HUES64 (cell line): ENCODE measurements at regions not wholly inside any gene's neighbourhood (a gene's known extent, or its start where the extent isn't known, plus 50 kb on each side); places are given as distances from the start of the nearest gene placed in this dataset.

ENCODE experiments used
- H3K27ac ChIP-seq: 2 replicates; pipeline ENCODE4 v1.7.0; 2013; ENCODE audit warnings: low read depth, low read length, inconsistent platforms
- H3K27me3 ChIP-seq: 2 replicates; pipeline ENCODE4 v1.6.1; 2013; ENCODE audit warnings: mild to moderate bottlenecking, low read length; ENCODE audit not compliant: insufficient read depth
- H3K36me3 ChIP-seq: 2 replicates; pipeline ENCODE4 v1.6.1; 2013; ENCODE audit warnings: mild to moderate bottlenecking, low read length; ENCODE audit not compliant: insufficient read depth
- H3K4me1 ChIP-seq: 2 replicates; pipeline ENCODE4 v1.6.1; 2013; ENCODE audit warnings: mild to moderate bottlenecking, low read length, moderate library complexity; ENCODE audit not compliant: insufficient read depth
- H3K4me3 ChIP-seq: 2 replicates; pipeline ENCODE4 v1.5.1; 2013; ENCODE audit warnings: mild to moderate bottlenecking, low read length, moderate library complexity
- H3K9ac ChIP-seq: 2 replicates; pipeline ENCODE4 v1.6.1; 2013; ENCODE audit warnings: mild to moderate bottlenecking, low read depth, low read length
- H3K9me3 ChIP-seq: 2 replicates; pipeline ENCODE4 v1.6.1; 2013; ENCODE audit warnings: low read depth, low read length; ENCODE audit not compliant: insufficient read depth
- WGBS: fragments of 150-250, 120-280 bp; methylation state at CpG from one replicate; pipeline ENCODE4 v1.1.7; 2013; ENCODE audit warnings: missing lambda C conversion rate; 5-methylcytosine and 5-hydroxymethylcytosine counted together

GRCh38 chr13:30151388-30151787 lies 156.0 kb downstream of the KATNAL1 start:
- no peaks in the 10 kb centered on the region for H3K9me3 ChIP-seq
- H3K27ac ChIP-seq, result no peak overlapping the region
- 79% methylated on average over 5 of the region's 5 CpGs for WGBS
- no peak overlapping the region for H3K9ac ChIP-seq
- H3K36me3 ChIP-seq, result no peaks in the 10 kb centered on the region
- no peaks in the 10 kb centered on the region for H3K4me1 ChIP-seq
- no peaks in the 10 kb centered on the region for H3K27me3 ChIP-seq
- H3K4me3 ChIP-seq, result no peak overlapping the region

DNA sequence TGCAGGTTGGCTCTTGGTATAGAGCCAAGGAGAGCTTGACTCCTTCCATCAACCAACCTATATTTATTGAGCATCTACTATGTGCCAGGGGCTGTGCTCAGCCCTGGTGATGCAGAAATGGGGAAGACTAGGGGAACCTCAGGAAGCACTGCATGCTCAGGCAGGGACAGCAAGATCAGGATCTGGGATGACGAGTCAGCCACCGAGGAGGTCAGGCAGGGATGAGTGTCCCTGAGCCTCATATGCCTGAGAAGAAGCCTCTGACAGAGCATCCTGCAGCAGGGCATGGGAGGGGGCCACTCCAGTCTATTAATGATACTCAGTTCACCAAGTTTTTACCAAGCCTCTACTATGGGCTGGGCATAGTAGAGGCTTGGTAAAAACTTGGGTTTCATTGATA lies 158.1 kb downstream of the KATNAL1 start:
- Histone ChIP-seq H3K4me3 (no peak overlapping the region), H3K36me3 (no peaks in the 10 kb centered on the region), H3K9ac (no peak overlapping the region), H3K4me1 (no peaks in the 10 kb centered on the region), H3K27me3 (no peaks in the 10 kb centered on the region), H3K27ac (no peak overlapping the region), H3K9me3 (no peaks in the 10 kb centered on the region)
- WGBS, result 95% methylated on average over 2 of the region's 2 CpGs

DNA sequence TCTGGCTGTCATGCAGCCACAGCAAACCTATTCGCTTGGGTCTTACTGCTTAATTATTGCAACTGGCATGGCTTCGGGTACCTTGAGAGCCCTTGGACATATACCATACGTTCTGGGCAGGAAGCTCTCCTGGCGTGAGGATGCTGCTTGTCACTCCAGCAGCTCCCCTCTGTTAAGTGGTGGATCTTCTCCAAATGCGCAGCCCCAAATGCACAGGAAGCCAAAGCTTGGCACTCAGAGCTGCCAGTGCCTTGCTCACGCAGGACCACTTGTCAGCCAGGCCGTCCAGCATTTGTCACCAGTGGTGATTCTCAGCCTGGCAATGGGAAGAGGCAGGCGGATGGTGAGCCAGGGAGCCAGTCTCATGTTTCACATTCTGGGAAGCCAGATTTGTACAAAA lies 158.6 kb downstream of the KATNAL1 start:
- Histone ChIP-seq H3K27me3 (no peaks in the 10 kb centered on the region), H3K9me3 (no peaks in the 10 kb centered on the region), H3K9ac (no peak overlapping the region), H3K27ac (no peak overlapping the region), H3K4me3 (no peak overlapping the region), H3K36me3 (no peaks in the 10 kb centered on the region), H3K4me1 (no peaks in the 10 kb centered on the region)
- WGBS, result 93% methylated on average over 8 of the region's 8 CpGs

GRCh38 chr13:30148171-30148754 lies 159.1 kb downstream of the KATNAL1 start:
- H3K4me1 ChIP-seq, result no peaks in the 10 kb centered on the region
- H3K4me3 ChIP-seq, result no peak overlapping the region
- no peaks in the 10 kb centered on the region for H3K36me3 ChIP-seq
- H3K27ac ChIP-seq, result no peak overlapping the region
- H3K27me3 ChIP-seq, result no peaks in the 10 kb centered on the region
- 93% methylated on average over 9 of the region's 9 CpGs for WGBS
- no peak overlapping the region for H3K9ac ChIP-seq
- H3K9me3 ChIP-seq, result no peaks in the 10 kb centered on the region

DNA sequence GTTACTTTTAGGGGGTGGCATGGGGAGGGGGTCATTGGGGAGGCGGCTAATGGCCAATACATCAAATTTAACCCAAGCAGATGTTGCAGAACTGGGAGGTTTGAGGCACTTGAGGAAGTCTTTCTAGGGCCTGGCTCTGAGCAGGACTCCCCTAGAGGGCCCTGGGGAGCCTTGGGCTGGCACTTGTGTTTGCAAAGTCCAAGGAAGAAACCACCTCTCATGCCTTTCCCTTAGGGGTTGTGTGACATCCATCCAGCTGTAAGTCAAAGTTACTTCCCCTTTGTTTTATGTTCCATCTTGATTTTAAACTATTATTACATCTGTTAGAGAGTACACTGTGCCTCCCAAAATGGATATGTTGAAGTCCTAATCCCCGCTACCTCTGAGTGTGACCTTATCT lies 159.9 kb downstream of the KATNAL1 start:
- no peaks in the 10 kb centered on the region for H3K36me3 ChIP-seq
- H3K27me3 ChIP-seq, result no peaks in the 10 kb centered on the region
- no peaks in the 10 kb centered on the region for H3K9me3 ChIP-seq
- H3K4me1 ChIP-seq, result no peaks in the 10 kb centered on the region
- no peak overlapping the region for H3K4me3 ChIP-seq
- no peak overlapping the region for H3K9ac ChIP-seq
- whole genome bisulfite sequencing, result 93% methylated on average over 2 of the region's 2 CpGs
- H3K27ac ChIP-seq, result no peak overlapping the region

GRCh38 chr13:30147015-30147414 lies 160.3 kb downstream of the KATNAL1 start:
- Histone ChIP-seq H3K9me3 (no peaks in the 10 kb centered on the region), H3K36me3 (no peaks in the 10 kb centered on the region), H3K4me1 (no peaks in the 10 kb centered on the region), H3K4me3 (no peak overlapping the region), H3K27ac (no peak overlapping the region), H3K9ac (no peak overlapping the region), H3K27me3 (no peaks in the 10 kb centered on the region)
- WGBS, result 95% methylated on average over 4 of the region's 4 CpGs

GRCh38 chr13:30145709-30146367 lies 161.5 kb downstream of the KATNAL1 start:
- Histone ChIP-seq H3K36me3 (no peaks in the 10 kb centered on the region), H3K27me3 (no peaks in the 10 kb centered on the region), H3K4me1 (no peaks in the 10 kb centered on the region), H3K4me3 (no peak overlapping the region), H3K27ac (no peak overlapping the region), H3K9ac (no peak overlapping the region), H3K9me3 (no peaks in the 10 kb centered on the region)
- 95% methylated on average over 13 of the region's 13 CpGs for WGBS

DNA sequence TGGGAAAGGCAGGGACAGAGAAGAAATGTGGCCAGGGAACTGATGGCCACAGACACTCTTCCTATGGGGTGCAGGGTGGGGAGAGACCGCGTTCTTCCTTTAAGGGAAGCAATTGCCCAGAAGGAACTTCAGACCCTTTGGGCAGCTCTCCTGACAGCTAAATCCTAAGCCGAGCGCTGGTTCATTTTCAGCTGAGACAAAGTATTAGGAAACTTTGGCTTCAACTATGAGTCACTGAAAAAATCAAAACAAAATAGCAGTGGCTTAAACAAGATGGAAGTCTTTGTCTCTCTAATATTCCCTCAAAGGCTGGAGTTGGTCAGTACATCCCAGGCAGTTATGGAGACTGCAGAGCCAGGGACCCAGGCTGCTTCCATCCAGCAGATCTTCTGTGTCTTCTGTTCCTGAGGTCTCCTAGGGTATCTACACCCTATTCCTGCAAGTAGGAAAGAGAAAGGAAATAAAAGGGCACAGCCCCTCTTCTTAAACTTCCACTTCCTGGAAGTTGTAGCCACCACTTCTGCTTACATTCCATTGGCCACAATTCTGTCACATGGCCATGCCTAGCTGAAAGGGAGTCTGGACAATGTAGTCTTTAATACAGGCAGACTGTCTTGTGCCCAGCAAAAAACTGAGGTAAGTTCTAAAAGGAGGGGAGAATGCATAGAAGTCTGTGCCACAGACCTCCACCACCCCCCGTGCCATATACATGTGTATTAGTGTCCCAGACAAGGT lies 163.5 kb downstream of the KATNAL1 start:
- Histone ChIP-seq H3K9me3 (no peaks in the 10 kb centered on the region), H3K9ac (no peak overlapping the region), H3K27ac (no peak overlapping the region), H3K27me3 (no peaks in the 10 kb centered on the region), H3K36me3 (no peaks in the 10 kb centered on the region), H3K4me1 (no peaks in the 10 kb centered on the region), H3K4me3 (no peak overlapping the region)
- WGBS, result 96% methylated on average over 5 of the region's 5 CpGs

DNA sequence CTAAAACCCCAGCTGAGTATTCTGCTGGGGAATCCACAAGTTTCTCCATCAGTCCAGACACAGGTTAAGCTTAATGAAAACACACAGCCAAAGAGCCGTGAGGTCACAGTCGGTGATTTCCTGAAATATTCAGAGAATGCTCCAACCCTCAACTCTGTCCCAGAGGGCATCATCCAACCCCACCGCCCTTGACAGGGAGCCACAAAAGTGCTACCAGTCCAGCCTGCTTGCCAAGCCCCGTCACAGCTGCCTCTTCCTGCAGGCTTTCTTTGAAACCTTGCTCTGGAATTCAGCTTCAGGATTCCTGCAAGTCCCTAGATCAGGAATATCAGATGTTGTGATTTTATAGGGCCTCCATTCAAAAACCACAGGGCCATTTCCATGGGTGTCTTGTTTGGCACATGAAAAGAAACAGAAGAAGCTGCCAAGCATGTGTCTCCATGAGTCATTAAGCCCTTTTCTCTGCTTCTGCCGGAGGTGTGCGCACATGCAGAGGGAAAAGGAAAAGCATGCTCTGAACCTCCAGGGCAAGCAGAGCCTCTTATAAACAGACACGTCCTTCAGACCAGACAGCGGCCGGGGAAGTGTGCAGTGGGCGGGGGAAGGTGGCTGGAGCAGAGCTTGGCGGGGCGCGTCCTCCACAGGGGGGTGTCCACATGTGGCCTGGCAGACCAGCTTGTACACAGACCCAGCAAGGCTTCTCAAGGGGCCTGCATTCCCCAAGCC lies 164.7 kb downstream of the KATNAL1 start:
- Histone ChIP-seq H3K27ac (no peak overlapping the region), H3K9me3 (no peaks in the 10 kb centered on the region), H3K4me1 (no peaks in the 10 kb centered on the region), H3K9ac (no peak overlapping the region), H3K4me3 (no peak overlapping the region), H3K27me3 (no peaks in the 10 kb centered on the region), H3K36me3 (no peaks in the 10 kb centered on the region)
- 80% methylated on average over 13 of the region's 13 CpGs for WGBS

GRCh38 chr13:30141775-30142485 lies 165.4 kb downstream of the KATNAL1 start:
- H3K9me3 ChIP-seq, result no peaks in the 10 kb centered on the region
- no peaks in the 10 kb centered on the region for H3K27me3 ChIP-seq
- no peak overlapping the region for H3K27ac ChIP-seq
- H3K4me1 ChIP-seq, result no peaks in the 10 kb centered on the region
- H3K9ac ChIP-seq, result no peak overlapping the region
- no peak overlapping the region for H3K4me3 ChIP-seq
- WGBS, result 94% methylated on average over 6 of the region's 6 CpGs
- H3K36me3 ChIP-seq, result no peaks in the 10 kb centered on the region

GRCh38 chr13:30140973-30141372 lies 166.4 kb downstream of the KATNAL1 start:
- WGBS, result 96% methylated on average over 11 of the region's 12 CpGs
- Histone ChIP-seq H3K27me3 (no peaks in the 10 kb centered on the region), H3K36me3 (no peaks in the 10 kb centered on the region), H3K4me3 (no peak overlapping the region), H3K27ac (no peak overlapping the region), H3K9me3 (no peaks in the 10 kb centered on the region), H3K9ac (no peak overlapping the region), H3K4me1 (no peaks in the 10 kb centered on the region)
